GM19372 (cell line): ENCODE measurements at regions not wholly inside any gene's neighbourhood (a gene's known extent, or its start where the extent isn't known, plus 50 kb on each side); places are given as distances from the start of the nearest gene placed in this dataset.
"Not testable (repeated sequence)": the region's sequence is repeated elsewhere in the genome, so short reads cannot be mapped to it uniquely, and the experiment has no call there.

Source experiments
- ATAC-seq: cut with Tn5 transposase; IDR thresholded peaks from one replicate; pipeline ENCODE4 v1.9.1; 2021; ENCODE audit warnings: mild to moderate bottlenecking, low read depth, moderate library complexity; ENCODE audit not compliant: unreplicated experiment

DNA sequence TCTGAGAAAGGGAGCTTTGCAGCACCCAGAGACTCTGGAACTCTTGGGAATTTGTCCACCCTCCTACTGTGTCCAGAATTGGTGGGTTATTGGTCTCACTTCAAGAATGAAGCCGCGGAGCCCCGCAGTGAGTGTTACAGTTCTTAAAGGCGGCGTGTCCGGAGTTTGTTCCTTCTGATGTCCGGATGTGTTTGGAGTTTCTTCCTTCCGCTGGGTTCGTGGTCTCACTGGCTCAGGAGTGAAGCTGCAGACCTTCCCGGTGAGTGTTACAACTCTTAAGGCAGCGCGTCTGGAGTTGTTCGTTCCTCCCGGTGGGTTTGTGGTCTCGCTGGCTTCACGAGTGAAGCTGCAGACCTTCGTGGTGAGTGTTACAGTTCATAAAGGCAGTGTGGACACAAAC, 824.7 kb downstream of the LRRTM4 start:
- ATAC-seq: not testable (repeated sequence)

DNA sequence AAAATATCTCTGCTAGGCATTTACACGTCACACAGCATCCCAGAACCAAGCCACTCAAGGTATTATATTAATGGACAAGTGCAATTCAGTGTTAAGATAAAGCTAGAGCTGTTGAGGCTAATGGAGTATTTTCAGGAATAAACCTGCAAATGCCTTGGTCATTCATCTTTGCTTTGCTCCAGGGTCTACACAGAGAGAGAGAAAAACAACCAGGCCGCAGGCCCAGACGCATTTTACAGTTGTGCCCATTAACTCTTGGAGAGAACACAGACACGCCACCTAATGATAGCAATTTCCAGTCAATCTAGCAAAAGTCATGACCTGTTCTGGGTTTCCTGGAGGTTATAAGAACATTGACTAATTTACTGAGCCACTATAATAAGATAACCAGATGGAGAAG, 829.3 kb downstream of the LRRTM4 start:
- no peak for ATAC-seq

DNA sequence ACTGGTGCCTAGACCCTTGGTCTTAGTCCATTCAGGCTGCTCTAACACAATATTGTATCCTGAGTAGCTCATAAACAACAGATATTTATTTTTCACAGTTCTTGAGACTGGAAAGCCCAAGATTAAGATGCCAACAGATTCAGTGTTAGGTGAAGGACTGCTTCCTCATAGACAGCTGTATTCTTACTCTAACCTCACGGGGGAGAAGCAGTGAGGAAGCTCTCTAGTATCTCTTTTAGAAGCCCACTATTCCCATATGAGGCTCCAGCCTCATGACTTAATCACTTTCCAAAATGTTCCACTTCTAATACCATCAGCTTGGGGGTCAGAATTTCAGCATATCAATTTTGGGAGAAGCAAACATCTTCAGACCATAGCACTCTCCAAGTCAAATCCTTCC, 833.4 kb downstream of the LRRTM4 start:
- ATAC-seq: no peak

DNA sequence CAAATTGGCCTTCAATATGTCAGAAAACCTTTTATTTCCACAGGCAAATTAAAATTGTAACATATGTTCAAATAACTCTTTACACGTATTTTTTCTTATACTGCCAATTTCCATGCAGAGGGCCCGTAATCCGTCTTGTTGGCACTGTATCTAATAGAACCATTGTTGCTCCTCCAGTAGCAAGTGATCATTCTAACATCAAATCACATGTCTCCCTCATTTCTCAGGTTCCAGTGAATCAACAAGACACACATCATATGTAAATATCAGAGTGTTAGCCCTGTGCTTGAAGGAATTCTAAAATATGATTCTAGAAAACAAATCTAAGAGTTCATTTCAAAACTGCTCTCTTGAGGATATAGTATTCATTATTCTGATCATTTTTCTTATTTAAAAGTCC, 834.3 kb downstream of the LRRTM4 start:
- ATAC-seq: no peak

DNA sequence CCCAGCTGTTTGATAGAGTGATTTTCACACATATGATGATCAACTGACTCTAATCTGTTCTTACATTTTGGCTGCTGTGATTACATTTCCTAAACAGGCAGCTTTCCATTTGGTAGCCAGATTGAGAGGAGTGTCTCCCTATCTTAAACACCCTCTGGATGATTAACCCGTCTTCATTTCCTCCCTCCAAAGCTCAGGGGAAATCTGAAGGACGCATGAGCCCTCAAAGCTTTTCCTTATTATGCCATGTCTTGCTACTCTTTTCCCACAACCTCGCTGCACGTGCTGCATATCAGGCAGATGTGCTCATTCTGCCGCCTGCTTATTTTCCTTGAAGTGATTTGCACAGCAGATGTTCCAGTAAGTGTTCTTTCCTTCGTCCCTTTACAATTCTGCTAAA, 837.4 kb downstream of the LRRTM4 start:
- no peak for ATAC-seq

DNA sequence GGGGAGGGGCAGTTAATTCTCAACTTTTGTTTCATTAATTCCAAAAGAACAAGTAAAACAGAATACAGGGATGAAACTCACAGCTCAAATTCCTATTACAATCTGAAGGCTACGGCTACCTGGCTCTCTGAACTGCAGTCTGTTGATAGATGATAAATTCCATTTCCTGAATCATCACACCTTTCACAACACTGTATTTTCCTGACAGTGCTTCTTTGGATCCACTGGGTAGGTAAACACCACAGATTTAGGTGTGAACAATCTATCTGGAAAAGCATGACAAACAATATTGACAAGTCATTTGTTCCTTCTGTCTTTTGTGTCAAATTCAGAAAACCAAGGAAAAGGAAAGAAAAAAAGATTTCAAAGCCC, 843.2 kb downstream of the LRRTM4 start:
- no peak for ATAC-seq

DNA sequence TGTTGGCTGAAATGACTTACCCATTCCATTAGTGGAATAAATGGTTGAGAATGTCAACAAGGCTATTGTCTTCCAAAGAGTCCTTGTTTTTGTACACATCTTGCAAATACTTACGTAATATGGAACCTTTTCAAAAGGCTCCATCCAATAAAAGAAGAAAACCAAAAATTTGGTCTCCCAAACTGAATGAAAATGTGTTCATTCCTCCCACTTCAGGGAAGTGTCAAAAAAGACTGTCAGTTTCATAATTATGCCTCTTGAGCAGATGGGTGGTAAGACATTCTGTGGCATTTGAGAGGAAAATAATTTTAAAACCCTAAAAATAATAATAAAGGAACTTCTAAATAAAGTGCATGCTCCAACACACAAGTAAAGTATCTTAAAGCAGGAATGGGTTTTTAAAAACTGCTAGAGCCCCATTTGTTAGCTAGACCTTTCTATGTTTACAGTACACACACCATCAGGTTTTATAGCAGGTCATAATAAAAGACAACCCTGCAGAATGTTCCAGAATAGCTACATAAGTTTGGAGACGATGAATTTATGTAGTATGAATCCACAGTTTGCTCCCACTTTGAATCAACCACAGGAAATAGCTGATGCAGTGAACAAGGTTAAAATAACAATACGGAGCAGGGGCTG, 843.7 kb downstream of the LRRTM4 start:
- ATAC-seq: no peak

DNA sequence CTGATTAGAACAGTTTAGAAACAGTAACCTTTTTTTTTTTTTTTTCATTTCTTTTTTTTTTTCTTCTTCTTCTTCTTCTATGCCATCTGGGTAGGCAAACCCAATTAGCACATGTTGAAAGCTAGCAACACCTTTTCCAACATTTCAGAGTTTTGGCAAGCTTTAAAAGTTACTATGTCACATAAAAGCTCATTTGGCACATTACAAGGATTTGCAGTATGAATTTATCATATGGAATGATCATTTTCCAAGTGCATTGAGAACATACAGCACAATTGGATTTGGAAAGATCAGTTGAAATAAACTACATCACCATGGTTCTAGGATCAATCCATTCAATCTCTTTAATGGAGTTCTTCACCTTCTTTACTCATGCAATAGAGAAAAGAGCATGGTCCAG, 847.0 kb downstream of the LRRTM4 start:
- ATAC-seq: no peak

DNA sequence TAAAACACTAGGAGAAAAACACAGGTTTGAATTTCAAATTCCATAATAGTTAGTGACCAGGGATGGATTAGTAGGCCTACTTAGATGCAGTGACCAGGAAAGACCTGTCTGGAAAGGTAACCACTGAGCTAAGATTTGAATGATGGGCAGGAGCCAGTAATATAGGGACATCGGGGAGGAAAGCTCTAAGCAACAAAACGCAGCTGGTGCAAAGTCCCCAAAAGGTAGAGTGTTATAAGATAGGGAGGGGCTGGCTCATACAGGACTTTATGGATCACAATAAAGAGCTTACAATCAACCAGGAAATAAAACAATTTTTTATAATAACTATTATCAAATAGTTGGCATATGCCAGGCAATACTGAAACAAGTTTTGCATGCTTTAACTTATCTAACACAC, 849.4 kb downstream of the LRRTM4 start:
- ATAC-seq: no peak

DNA sequence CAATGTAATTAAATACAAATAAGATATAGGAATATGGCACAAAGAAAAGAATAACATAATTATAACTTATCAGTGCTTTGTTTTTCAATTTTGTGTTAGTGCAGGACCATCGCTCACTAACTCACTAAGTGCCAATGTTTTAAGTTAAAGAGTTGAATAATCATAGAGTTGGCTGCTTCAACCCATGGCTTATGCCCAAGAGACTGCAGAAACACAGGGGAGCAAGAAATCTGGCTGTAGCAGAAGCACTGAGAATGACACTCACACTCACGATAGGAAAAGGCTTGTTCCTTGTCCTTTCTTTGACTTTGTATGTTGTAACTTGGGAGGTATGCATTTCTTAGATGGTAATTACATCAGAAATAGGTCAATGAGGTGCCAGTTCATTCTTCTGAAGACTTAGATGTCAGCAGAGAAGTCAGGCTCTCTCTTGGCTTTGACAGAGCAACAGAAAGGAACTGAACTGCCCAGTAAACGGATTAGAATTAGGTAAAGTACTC, 852.2 kb downstream of the LRRTM4 start:
- ATAC-seq: no peak

DNA sequence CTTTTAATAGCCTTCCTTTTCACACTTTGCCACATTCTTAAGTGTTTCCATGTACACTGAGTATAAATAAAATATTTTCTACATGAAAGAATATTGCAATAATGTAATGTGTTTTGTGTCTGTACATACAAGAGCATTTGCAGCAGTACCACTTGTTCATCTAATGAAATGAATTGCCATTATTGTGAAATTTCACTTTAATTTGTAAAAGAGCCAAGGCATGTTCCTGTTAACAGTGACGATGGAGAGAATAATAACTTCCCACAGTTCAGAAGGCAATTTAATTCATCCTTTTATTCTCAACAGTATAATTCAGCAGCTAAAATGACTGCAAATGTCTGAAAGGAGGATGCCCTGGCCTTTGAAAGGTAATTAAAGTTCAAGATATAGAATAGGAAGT, 853.9 kb downstream of the LRRTM4 start:
- no peak for ATAC-seq

DNA sequence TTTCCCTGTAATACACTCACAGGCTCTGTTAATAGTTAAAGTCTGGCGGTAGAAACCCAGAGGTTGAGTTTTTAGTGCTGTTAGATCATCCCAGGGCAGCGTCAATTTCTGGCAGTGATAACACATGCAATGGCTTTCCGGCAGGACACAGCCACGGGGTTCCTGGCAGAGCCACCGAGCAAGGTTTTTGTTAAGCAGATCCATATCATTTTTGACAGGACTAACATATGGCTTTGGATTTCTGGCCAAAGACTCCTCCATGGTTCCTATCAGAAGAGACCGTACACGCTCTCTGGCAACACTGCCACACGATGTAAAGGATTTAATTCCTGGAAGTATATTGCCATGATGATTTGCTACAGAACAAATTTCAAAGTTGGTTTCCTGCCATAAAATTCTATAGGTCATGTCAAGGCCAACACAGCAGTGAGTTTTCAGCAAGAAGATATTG, 854.3 kb downstream of the LRRTM4 start:
- no peak for ATAC-seq

DNA sequence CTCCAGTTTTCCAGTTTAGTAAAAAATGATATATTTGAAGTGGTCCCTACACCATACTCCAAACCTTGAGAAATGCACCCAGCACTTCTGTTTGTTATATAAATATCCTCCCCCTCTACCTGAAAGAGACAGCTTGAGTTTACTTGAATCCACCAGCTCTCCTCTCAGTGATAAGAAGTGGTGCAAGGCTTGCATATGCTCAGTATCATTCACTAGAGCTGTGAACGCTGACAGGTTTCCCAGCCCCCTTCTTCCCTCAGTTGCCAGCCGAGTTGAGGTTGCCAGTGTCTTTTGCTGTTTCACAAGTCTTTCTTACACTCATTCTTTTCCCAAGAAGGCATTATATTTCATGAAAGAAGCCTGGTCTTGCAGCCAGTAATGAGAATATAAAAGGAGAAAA, 880.0 kb downstream of the LRRTM4 start:
- ATAC-seq: no peak

DNA sequence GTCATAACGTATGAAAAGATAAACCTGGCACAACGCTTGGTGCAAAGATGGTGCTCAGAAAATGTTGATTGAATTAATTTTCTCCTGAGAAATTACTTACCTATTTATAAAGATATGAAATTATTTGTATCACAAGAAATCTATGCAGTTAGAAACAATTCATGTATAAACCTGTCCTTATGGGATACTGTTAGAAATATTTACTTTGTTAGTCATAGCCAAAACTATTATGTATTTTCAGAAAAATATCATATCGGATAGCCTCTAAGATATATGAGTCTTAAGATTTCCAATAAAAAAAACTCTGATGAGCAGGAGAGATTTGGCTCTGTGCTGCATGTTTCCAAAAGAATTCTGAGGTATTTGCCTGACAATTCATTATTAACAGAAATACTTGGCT, 880.7 kb downstream of the LRRTM4 start:
- ATAC-seq: no peak

DNA sequence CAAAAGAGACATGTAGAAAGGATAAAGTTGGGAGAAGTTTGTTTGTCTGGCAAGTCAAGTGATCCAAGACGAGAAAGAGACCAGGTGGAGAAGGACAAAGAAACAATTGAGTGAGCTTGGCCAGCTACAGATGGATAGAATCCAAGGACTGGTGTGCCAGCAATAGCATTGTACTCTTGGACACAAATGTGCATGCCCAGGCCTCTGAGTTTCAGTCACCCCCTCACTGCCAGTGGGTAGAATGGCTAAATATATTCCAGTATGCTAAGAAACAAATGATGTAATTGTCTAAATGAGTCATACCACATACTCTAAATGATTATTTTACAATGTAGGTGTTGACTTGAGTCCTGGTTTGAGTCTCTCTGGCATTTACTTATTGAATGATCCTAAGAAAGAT, 881.3 kb downstream of the LRRTM4 start:
- no peak for ATAC-seq

DNA sequence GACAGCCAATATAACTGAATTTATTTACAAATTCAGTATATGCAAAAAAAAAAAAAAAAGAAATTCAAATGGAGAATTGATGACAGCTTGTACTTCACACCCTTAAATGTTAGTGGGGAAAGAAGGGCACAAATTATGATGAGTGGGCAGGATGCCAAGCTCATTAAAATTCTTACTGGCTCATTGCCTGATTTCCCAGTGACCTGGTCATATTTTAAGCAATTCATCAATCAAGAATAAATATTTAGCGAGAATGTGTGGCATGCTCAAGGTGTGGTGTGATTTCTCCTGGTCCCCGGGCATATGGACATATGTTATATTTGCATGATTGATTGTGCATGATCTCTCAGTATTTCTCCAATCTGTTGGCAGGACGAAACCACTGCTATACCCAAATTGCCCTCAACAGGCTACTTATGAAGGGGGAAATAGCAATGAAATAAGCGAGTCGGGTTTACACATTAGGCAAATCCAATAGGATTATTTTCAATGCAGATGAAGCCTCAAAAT, 883.0 kb downstream of the LRRTM4 start:
- ATAC-seq: no peak

DNA sequence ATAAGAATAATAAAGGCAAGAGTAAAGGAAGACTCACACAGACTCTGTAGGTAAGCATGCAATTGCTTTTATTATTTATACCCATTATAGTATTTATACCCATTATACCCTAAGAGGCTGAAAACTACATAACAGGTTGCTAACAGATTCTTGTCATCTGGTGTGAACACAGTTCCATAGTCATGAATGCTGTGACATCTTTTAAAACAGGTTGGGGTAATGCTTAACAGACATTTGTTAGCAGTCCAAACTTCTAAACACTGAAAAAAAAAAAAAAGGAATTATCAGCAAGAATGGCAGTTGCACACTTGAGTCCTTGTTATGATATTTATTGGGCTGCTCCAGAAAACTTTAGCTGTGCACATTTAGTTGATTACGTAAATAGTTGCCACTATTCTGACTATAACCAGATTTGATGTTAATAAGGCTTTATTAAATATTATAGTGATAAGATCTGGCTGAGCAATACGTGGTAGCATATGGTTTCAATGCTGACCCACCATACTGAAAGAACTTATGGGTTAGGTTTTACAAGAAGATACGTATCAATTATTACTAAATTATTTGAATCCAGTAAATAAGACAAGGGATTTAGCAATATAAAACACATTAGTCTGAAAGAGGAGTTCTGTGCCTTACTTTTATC, 888.8 kb downstream of the LRRTM4 start:
- no peak for ATAC-seq

DNA sequence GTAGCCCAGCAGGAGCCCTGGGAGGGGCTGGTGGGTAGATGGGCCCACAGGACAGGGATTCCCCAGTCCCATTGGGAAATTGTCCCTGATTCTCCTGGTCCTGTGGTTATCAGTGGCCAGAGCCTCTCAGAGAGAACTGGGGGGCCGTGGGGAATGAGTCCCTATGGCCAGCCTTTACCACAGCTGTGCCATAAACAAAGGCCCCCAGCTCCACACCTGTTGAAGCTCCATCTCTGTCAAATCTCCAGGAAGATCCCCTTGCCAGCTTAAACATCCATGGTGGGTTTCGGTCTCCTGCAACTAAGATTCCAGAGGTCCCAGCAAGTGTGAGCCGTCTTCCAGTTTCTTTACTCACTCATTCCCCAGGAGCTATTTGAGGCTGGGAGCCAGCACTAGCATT, 897.1 kb downstream of the LRRTM4 start:
- ATAC-seq: no peak

DNA sequence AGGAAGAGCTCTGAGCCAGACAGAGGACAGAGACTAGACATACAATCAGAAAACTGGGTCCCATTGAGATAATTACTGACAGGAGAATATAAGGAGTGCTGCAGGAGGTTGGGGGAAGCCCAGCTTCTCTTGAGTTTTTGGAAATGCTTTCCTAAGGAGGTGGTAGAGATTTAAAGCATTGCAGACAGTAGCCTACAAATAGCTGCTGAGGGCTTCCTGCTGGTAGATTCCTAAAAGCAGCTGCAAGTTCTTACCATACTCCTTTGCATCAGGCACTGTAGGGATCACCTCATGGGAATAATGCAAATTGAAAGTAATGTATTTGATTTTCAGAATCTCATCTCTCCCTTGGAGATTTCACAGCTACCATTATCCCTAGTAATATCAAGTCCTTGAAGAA, 902.6 kb upstream of the GCFC2 start:
- no peak for ATAC-seq

DNA sequence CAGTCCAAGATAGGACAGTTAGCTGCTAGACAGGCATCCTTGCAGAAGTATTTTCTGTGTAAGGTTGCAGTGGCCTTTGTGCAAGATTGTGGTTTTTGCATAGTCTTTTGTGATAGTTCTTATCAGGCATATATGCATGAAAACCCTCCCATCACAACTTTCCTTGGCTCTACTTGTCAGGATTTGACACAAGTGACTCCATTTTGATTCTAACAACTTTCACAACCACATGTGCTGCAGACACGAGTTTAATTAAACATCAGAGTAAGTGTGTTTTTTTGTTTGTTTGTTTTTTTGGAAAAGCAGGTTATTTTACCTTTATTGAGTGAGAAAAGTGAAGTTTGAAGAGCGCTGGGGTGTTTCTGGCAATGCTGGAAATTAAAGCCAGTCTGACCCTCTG, 902.0 kb upstream of the GCFC2 start:
- ATAC-seq: no peak

DNA sequence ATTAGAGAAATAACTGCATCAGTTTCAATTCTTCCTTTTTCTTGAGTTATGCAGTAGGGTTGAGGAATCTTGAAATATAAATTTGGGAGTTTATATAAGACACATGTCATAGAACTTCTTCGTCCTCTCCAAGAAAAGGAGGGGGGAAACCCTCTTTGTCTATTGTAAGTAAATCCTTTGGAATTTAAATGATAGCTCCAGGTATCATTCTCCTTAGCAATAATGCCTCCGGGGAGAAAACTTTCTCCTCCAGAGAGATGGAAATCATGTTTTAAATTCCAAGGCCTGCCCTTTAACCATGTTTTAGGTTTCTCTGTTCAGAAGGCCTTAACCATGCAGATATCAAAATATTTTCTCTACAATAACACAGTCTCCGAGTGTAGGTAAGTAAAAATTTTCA, 899.7 kb upstream of the GCFC2 start:
- ATAC-seq: no peak

DNA sequence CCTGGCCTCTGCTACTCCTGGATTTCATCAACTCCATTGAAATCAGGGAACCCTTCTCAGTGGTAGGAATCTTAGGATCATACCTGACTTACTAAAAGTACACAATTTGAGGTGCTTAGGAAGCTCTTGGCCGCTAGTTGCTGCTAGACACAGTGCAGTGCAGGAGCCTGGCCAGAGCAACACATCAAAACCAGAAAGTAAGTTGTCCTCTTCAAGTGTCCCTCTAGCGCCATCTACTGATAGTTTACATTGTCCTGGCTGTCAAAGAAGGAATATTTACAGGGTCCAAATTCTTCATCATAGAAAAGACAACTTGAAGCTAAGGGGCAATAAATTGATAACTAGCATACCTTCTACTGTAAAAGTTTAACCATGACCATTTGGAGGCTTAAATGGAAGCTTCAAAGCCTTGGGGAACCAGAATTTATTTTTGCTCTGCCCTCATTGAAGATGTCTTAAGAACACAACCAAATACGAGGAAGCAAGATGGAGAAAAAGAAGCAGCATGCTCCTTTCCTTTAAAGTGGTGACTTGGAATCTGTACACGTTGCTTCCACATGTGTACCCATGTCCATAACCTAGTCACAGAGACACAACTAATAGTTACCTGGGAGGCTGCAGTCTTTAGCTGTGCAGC, 889.1 kb upstream of the GCFC2 start:
- ATAC-seq: peak; percentile 88
